Stimulated activated CD4-positive, alpha-beta T cell treated with anti-CD3 and anti-CD28 coated beads, Interleukin-4, amount 100 ng/mL, for 24 hours (primary cell): ENCODE measurements at regions not wholly inside any gene's neighbourhood (a gene's known extent, or its start where the extent isn't known, plus 50 kb on each side); places are given as distances from the start of the nearest gene placed in this dataset.
A peak's percentile ranks its signal among the peaks of the same experiment; 100 is the strongest.

Experiments
- DNase-seq: peaks from one replicate; pipeline ENCODE4 v3.0.0-alpha.2; 2020

- no peak for DNase-seq
Measured at GRCh38 chr20:50273601-50274491, 83.2 kb downstream of the CEBPB start.

GRCh38 chr20:50274570-50275430 is 84.2 kb downstream of the CEBPB start:
- no peak for DNase-seq

DNA sequence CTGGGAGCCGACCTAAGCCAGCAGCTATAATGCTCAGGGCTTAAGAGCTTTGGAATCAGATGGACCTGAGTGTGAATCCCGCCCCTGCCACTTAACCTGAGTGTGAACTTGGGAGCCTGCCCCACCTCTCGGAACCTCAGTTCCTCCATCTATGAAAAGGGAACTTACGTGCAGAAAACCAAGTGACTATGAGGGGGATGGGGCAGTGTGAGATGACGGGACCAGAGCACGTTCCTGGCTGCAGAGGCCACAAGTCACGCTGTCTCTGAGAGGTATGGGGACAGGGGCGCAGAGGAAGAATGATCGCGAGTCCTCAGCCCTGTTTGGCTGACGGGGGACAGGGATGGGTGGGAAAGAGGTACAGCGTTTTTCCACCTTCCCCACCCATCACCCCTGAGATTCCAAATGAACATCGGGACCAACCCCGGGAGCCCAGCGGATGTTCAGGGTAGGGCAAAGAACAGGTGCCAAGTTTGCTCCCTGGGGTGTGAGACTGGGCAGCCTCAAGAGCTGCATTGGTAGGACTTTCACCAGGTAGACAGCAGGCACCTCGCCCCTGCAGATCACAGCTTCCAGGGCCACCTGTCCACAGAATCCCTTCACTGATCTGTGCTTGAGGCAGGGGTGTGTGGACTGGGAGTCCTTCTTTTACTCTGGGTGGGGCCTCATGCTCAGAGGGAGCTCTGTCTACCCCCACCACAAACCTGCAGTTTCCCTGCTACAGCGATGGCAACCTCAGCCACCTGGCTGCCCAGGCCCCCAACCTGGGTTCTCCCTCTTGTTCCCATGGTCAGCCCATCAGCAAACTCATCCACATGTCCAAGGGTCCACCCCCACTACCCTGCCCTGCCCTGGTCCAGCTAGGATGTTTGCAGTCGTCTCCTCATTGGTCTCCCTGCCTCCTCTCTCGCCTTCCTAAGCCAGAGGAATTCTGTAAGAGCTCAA is 85.8 kb downstream of the CEBPB start:
- DNase-seq = no peak

- DNase-seq = no peak
Measured at GRCh38 chr20:50277064-50277415, 86.4 kb downstream of the CEBPB start.

GRCh38 chr20:50277460-50278376 is 87.1 kb downstream of the CEBPB start:
- no peak for DNase-seq

- DNase-seq = no peak
Measured at GRCh38 chr20:50278377-50278683, 87.7 kb downstream of the CEBPB start.

- no peak for DNase-seq
Measured at GRCh38 chr20:50278684-50279531, 88.3 kb downstream of the CEBPB start.

DNA sequence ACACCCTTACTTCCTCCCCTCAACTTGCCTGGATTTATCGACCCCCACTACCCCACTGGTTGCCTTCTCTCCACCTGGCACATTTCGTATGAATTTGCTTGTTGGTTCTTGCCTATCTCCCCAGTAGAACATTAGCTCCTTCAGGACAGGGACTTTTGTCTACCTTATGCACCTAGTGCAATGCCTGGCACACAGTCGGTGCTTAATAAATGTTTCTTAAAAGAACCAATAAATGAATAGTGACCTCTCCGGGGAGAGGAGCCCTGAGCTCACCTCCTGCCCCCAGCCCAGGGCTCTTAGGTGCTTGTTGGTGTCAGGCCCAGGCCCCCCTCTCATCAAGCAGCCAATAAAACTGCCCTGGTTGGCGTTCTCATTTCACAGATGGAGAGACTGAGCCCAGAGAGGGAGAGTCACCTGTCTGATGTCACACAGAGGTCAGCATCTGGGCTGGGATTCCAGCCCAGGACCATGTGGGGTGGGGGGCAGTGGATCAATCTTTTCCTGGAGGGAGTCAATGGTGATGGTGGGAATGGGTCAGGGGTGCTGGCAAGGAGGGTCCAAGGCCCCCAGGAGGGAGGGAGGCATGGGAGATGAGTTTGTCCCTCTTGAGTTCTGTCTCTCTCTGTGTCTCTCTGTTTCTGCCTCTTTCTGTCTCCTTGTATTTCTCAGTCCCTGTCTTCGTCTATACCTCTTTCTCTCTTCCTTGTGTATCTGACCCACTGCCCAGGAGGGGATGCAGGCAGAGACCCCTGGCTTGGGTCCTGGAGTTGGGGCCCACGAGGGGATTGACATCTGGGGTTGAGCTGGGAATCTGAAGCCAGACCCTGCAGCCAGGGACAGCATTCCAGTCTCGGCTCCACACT is 89.6 kb downstream of the CEBPB start:
- DNase-seq = no peak

- DNase-seq = no peak
Measured at GRCh38 chr20:50280851-50281655, 90.4 kb downstream of the CEBPB start.

GRCh38 chr20:50281831-50282591 is 91.4 kb downstream of the CEBPB start:
- no peak for DNase-seq

DNA sequence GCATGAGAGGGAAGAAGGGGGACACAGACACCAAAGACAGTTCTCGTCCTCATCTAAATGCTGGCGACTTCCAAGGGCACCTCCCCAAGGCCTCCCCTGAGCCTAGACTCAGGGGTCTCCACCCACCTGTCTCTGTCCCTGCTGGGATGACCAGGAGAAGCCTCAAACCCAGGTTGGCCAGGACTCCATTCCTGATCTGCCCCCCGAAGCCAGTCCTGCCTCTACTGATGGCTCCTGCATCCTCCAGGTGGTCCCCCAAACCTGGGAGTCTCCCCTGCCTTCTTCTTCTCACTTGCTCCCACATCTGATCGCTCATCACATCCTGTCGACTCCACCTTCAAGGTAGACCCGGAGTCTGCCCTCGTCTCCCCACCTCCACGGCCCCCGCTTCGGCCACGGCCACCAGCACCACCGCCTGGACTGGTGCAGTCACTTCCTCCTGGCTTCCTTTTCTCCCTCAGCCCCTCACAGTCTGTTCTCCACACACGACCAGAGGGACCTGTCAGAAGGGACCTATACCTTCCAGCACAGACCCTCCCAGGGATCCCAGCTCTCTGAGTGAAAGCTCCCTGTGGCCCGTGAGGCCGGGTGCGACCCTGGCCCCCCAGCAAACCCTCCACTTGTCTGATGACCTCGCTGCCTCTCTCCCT is 92.1 kb downstream of the CEBPB start:
- DNase-seq = no peak

GRCh38 chr20:50283370-50283769 is 92.7 kb downstream of the CEBPB start:
- DNase-seq = no peak

GRCh38 chr20:50283922-50284810 is 93.5 kb downstream of the CEBPB start:
- DNase-seq = peak; percentile 23

DNA sequence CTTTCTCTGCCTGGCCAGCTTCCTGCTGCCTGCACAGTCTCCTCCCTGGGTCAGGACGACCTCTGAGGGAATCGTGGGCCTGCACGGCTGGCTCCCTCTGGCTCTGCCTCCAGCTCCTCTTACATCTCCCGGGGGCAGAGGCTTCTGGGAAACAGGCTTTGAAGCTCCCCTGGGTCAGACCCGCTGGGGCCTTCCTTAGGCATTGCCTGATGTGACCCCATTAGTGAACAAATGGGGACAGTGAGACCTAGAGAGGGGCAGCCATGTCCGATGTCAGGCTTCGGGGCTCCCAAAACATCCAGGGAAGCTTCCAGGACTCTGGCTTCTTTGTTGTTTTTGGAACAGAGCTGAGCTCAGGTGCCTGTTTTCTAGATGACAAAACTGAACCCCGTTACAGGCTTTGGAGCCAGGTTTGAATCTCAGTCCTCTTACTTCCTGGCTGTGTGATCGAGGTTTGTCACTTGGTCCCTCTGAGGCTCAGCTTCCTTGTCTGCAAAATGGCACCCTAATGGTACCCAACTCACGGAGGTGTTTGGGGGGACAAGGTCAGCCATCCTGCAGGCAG is 94.3 kb downstream of the CEBPB start:
- DNase-seq = no peak

- no peak for DNase-seq
Measured at GRCh38 chr20:50285376-50286173, 94.9 kb downstream of the CEBPB start.

DNA sequence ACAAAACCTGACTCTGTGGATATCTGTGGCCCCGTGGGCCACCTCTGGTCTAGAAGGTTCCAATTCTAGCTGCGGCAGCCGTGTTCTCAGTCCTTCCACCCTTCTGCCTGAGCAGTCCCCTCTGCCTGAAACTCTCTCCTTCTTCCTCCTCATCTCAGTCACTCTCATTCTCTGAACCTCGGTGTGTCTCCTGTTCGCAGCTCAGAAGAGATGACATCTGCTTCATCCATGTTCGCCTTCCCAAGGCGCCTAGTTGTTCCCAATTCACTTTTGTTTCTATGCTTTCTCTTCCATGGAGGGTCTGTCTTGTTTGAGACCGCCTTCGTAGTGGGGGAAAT is 95.5 kb downstream of the CEBPB start:
- no peak for DNase-seq
